IMR-90 (cell line): ENCODE measurements at regions not wholly inside any gene's neighbourhood (a gene's known extent, or its start where the extent isn't known, plus 50 kb on each side); places are given as distances from the start of the nearest gene placed in this dataset.

Experiments
- ATAC-seq: fragments of 200-7000 bp; cut with Tn5 transposase; 2 replicates; pipeline ENCODE4 v1.9.1; 2020; ENCODE audit warnings: low read depth, mild to moderate bottlenecking, moderate library complexity
- BruUV-seq: library from RNA; stranded (reverse); fragments of 400-500 nt; replicated peaks from 2 replicates; lab custom pipeline; 2021; lab: Mats Ljungman, UMichigan
- CTCF ChIA-PET: fragments of 300-600 bp; formaldehyde crosslinking; extraction: SDS; loops from one replicate; lab custom pipeline; 2021; ENCODE audit warnings: antibody characterized with exemption; lab: Yijun Ruan, JAX
- POLR2A ChIA-PET: fragments of 300-600 bp; sonication (Branson Sonifier 250); formaldehyde crosslinking; loops from one replicate; lab custom pipeline; 2022; ENCODE audit warnings: antibody characterized with exemption; ENCODE audit not compliant: unreplicated experiment; lab: Charles Lee
- DNase-seq: peaks from one replicate; pipeline ENCODE4 v3.0.0; 2013
- H2AFZ ChIP-seq: replicated peaks from 2 replicates; pipeline ENCODE3; 2013; ENCODE audit warnings: low read length, mild to moderate bottlenecking; ENCODE audit not compliant: poor library complexity
- H2AK5ac ChIP-seq: 2 replicates; pipeline ENCODE4 v1.6.1; 2013; ENCODE audit warnings: low read depth, low read length, inconsistent platforms
- H2AK9ac ChIP-seq: replicated peaks from 2 replicates; pipeline ENCODE3; 2013; ENCODE audit warnings: mild to moderate bottlenecking, low read depth, low read length, moderate library complexity; ENCODE audit not compliant: poor library complexity
- H2BK120ac ChIP-seq: 2 replicates; pipeline ENCODE4 v1.6.1; 2013; ENCODE audit warnings: low read depth, low read length, inconsistent platforms
- H2BK15ac ChIP-seq: 3 replicates; pipeline ENCODE4 v1.6.1; 2013; ENCODE audit warnings: low read depth, low read length, inconsistent platforms
- H2BK20ac ChIP-seq: 2 replicates; pipeline ENCODE4 v1.6.1; 2013; ENCODE audit warnings: low read depth, mild to moderate bottlenecking, inconsistent platforms, low read length, moderate library complexity
- H2BK5ac ChIP-seq: 2 replicates; pipeline ENCODE4 v1.6.1; 2013; ENCODE audit warnings: mild to moderate bottlenecking, low read depth, low read length, inconsistent platforms; ENCODE audit not compliant: poor library complexity, severe bottlenecking
- H3K14ac ChIP-seq: replicated peaks from 2 replicates; pipeline ENCODE4 v1.6.1; 2013; ENCODE audit warnings: low read depth, low read length, inconsistent platforms
- H3K18ac ChIP-seq: 2 replicates; pipeline ENCODE4 v1.6.1; 2013; ENCODE audit warnings: low read depth, low read length, control low read depth
- H3K23ac ChIP-seq: 2 replicates; pipeline ENCODE4 v1.6.1; 2013; ENCODE audit warnings: low read depth, low read length, inconsistent platforms
- H3K27ac ChIP-seq: 2 replicates; pipeline ENCODE4 v1.5.1; 2013; ENCODE audit warnings: mild to moderate bottlenecking, control low read depth, low read length; ENCODE audit not compliant: insufficient read depth
- H3K27me3 ChIP-seq: 2 replicates; pipeline ENCODE4 v1.6.1; 2013; ENCODE audit warnings: low read length; ENCODE audit not compliant: control insufficient read depth, insufficient read depth
- H3K36me3 ChIP-seq: 2 replicates; pipeline ENCODE4 v1.6.1; 2013; ENCODE audit warnings: low read length, mixed read lengths; ENCODE audit not compliant: control insufficient read depth, insufficient read depth
- H3K4ac ChIP-seq: 2 replicates; pipeline ENCODE4 v1.6.1; 2013; ENCODE audit warnings: low read depth, low read length, inconsistent platforms
- H3K4me1 ChIP-seq: 2 replicates; pipeline ENCODE4 v1.6.1; 2013; ENCODE audit warnings: low read length, mixed read lengths; ENCODE audit not compliant: control insufficient read depth, insufficient read depth
- H3K4me2 ChIP-seq: 2 replicates; pipeline ENCODE4 v1.6.1; 2013; ENCODE audit warnings: low read depth, mild to moderate bottlenecking, control low read depth, low read length, moderate library complexity
- H3K4me3 ChIP-seq: 2 replicates; pipeline ENCODE4 v1.5.1; 2013; ENCODE audit warnings: low read depth, mild to moderate bottlenecking, control low read depth, low read length, moderate library complexity; ENCODE audit not compliant: insufficient read depth
- H3K56ac ChIP-seq: 2 replicates; pipeline ENCODE4 v1.6.1; 2013; ENCODE audit warnings: low read length, inconsistent platforms; ENCODE audit not compliant: insufficient read depth; ENCODE audit errors: extremely low read depth
- H3K79me1 ChIP-seq, 2 experiments: 2 replicates each; pipeline ENCODE4 v1.6.1; 2013; ENCODE audit warnings: low read length in 2 of 2, inconsistent platforms in 1 of 2, low read depth in 1 of 2
- H3K9ac ChIP-seq: 2 replicates; pipeline ENCODE4 v1.6.1; 2013; ENCODE audit warnings: low read depth, low read length, control low read depth
- H3K9me1 ChIP-seq: 2 replicates; pipeline ENCODE4 v1.6.1; 2013; ENCODE audit warnings: low read length, inconsistent platforms; ENCODE audit not compliant: insufficient read depth
- H3K9me3 ChIP-seq: 2 replicates; pipeline ENCODE4 v1.6.1; 2013; ENCODE audit warnings: low read length; ENCODE audit not compliant: control insufficient read depth, insufficient read depth
- H4K20me1 ChIP-seq: 2 replicates; pipeline ENCODE4 v1.6.1; 2013; ENCODE audit warnings: low read length, inconsistent platforms; ENCODE audit not compliant: insufficient read depth
- H4K5ac ChIP-seq: 2 replicates; pipeline ENCODE4 v1.6.1; 2013; ENCODE audit warnings: mild to moderate bottlenecking, low read depth, low read length, control low read depth
- H4K8ac ChIP-seq, 2 experiments: 2 replicates each; pipeline ENCODE4 v1.6.1; 2013; ENCODE audit warnings: low read depth in 2 of 2, low read length in 2 of 2, control low read depth in 1 of 2, inconsistent platforms in 1 of 2
- H4K91ac ChIP-seq: 2 replicates; pipeline ENCODE4 v1.6.1; 2013; ENCODE audit warnings: low read depth, low read length, inconsistent platforms; ENCODE audit not compliant: insufficient read depth
- MAFK ChIP-seq: IDR thresholded peaks from 2 replicates; pipeline ENCODE4 v1.6.1; 2012; ENCODE audit warnings: low read depth, low read length, improper control_type of control experiment
- RFX5 ChIP-seq: IDR thresholded peaks from 2 replicates; pipeline ENCODE4 v1.8.0; 2012; ENCODE audit warnings: low read depth, mild to moderate bottlenecking, low read length, moderate library complexity
- WGBS, 2 experiments: methylation state at CpG; one replicate each; pipeline versions ENCODE4 v1.1.5 to v1.1.7; 2013; ENCODE audit warnings: missing lambda C conversion rate in 2 of 2; ENCODE audit not compliant: insufficient read length in 1 of 2; ENCODE audit errors: extremely low coverage in 2 of 2; 5-methylcytosine and 5-hydroxymethylcytosine counted together
- dilution Hi-C: fragments of 300-500 bp; cut with HindIII; formaldehyde crosslinking; loops from one replicate; pipeline ENCODE4 v1.14.3; 2018; ENCODE audit warnings: low sequenced_read_pairs; ENCODE audit not compliant: unreplicated experiment
- in situ Hi-C: fragments of 300-500 bp; cut with MboI; formaldehyde crosslinking; loops from 3 replicates; pipeline ENCODE4 v1.14.3; 2019; ENCODE audit warnings: low sequenced_read_pairs, inconsistent platforms, mixed read lengths
- intact Hi-C: fragments of 100-400 bp; cut with micrococcal nuclease; formaldehyde crosslinking; loops from 2 replicates; pipeline ENCODE4 v1.10.0; 2022

- no peak overlapping the region for H4K91ac ChIP-seq
- dilution Hi-C loops (no loop called here), intact Hi-C loops (no loop called here), in situ Hi-C loops (no loop called here)
- no peak overlapping the region for H2AK5ac ChIP-seq
- H3K9ac ChIP-seq, result no peak overlapping the region
- no peak overlapping the region for H2BK120ac ChIP-seq
- no peaks in the 10 kb centered on the region for H3K9me1 ChIP-seq
- H3K4me3 ChIP-seq, result no peak overlapping the region
- H3K4me1 ChIP-seq, result no peaks in the 10 kb centered on the region
- H2BK5ac ChIP-seq, result no peak overlapping the region
- CTCF ChIA-PET, result no interaction called here
- no peak overlapping the region for H3K14ac ChIP-seq
- no peak for TF ChIP-seq MAFK
- TF ChIP-seq RFX5, result no peak
- no peak for ATAC-seq
- no peak overlapping the region for H4K5ac ChIP-seq
- H3K18ac ChIP-seq, result no peak overlapping the region
- H3K4me2 ChIP-seq, result no peak overlapping the region
- no peak overlapping the region for H2BK15ac ChIP-seq
- no peaks in the 10 kb centered on the region for H4K20me1 ChIP-seq
- no peaks in the 10 kb centered on the region for H3K36me3 ChIP-seq
- no peak overlapping the region for H3K4ac ChIP-seq
- no peak overlapping the region for H2AK9ac ChIP-seq
- no peak for DNase-seq
- H3K23ac ChIP-seq, result no peak overlapping the region
- no peaks in the 10 kb centered on the region for H3K9me3 ChIP-seq
- no peak overlapping the region for H2BK20ac ChIP-seq
- no peak overlapping the region for H4K8ac ChIP-seq
- POLR2A ChIA-PET, result no interaction called here
- no peaks in the 10 kb centered on the region; the same call in 1 of the 2 replicates for H3K27me3 ChIP-seq
- no peak overlapping the region for H3K27ac ChIP-seq
- no CpG with 5 or more reads among the region's 2 CpGs for WGBS, 2 experiments
- no peak overlapping the region for H2AFZ ChIP-seq
- no TSS peak for BruUV-seq
- H3K56ac ChIP-seq, result no peak overlapping the region
- H3K79me1 ChIP-seq, result no peaks in the 10 kb centered on the region
These were observed 384.9 kb downstream of the NFIB start for GRCh38 chr9:13929013-13929412.
